ENCODE measurements at regions not wholly inside any gene's neighbourhood (a gene's known extent, or its start where the extent isn't known, plus 50 kb on each side); places are given as distances from the start of the nearest gene placed in this dataset.

- TF ChIP-seq CTCF (IDR thresholded peaks at IDR 0.05; ENCODE audit: low read depth, low read length) = no peak
- DNase-seq (ENCODE audit: low read depth, low spot score) = no peak
- in situ Hi-C loops (cut with HindIII; ENCODE audit: low sequenced_read_pairs) = no loop called here
- H3K4me3 ChIP-seq (ENCODE audit: low read depth, low read length) = no peak overlapping the region
These were observed 255.0 kb upstream of the IRX2 start for GRCh38 chr5:3006526-3006925.

- in situ Hi-C loops (cut with HindIII; ENCODE audit: low sequenced_read_pairs) = no loop called here
- no peak overlapping the region for H3K4me3 ChIP-seq (ENCODE audit: low read depth, low read length)
- no peak for TF ChIP-seq CTCF (IDR thresholded peaks at IDR 0.05; ENCODE audit: low read depth, low read length)
- no peak for DNase-seq (ENCODE audit: low read depth, low spot score)
These were observed 253.0 kb upstream of the IRX2 start for GRCh38 chr5:3004361-3005080.

- in situ Hi-C loops (cut with HindIII; ENCODE audit: low sequenced_read_pairs) = no loop called here
- DNase-seq (ENCODE audit: low read depth, low spot score) = no peak
- H3K4me3 ChIP-seq (ENCODE audit: low read depth, low read length) = no peak overlapping the region
- no peak for TF ChIP-seq CTCF (IDR thresholded peaks at IDR 0.05; ENCODE audit: low read depth, low read length)
These were observed 250.8 kb upstream of the IRX2 start for GRCh38 chr5:3002230-3002629.

GRCh38 chr5:3000631-3001030, 249.2 kb upstream of the IRX2 start:
- no peak for TF ChIP-seq CTCF (IDR thresholded peaks at IDR 0.05; ENCODE audit: low read depth, low read length)
- in situ Hi-C loops (cut with HindIII; ENCODE audit: low sequenced_read_pairs) = no loop called here

GRCh38 chr5:2999926-3000325, 248.4 kb upstream of the IRX2 start:
- in situ Hi-C loops (cut with HindIII; ENCODE audit: low sequenced_read_pairs) = no loop called here
- H3K4me3 ChIP-seq (ENCODE audit: low read depth, low read length) = no peak overlapping the region
- TF ChIP-seq CTCF (IDR thresholded peaks at IDR 0.05; ENCODE audit: low read depth, low read length) = no peak
- DNase-seq (ENCODE audit: low read depth, low spot score) = no peak

More at GRCh38 chr5:3000631-3001030, 249.2 kb upstream of the IRX2 start:
- DNase-seq (ENCODE audit: low read depth, low spot score) = no peak
- H3K4me3 ChIP-seq (ENCODE audit: low read depth, low read length) = no peak overlapping the region

- in situ Hi-C loops (cut with HindIII; ENCODE audit: low sequenced_read_pairs) = no loop called here
- DNase-seq (ENCODE audit: low read depth, low spot score) = no peak
- H3K4me3 ChIP-seq (ENCODE audit: low read depth, low read length) = no peak overlapping the region
- no peak for TF ChIP-seq CTCF (IDR thresholded peaks at IDR 0.05; ENCODE audit: low read depth, low read length)
These were observed 246.6 kb upstream of the IRX2 start for GRCh38 chr5:2998106-2998505.

Data from astrocyte of the spinal cord (primary cell).